ENCODE measurements at regions not wholly inside any gene's neighbourhood (a gene's known extent, or its start where the extent isn't known, plus 50 kb on each side); places are given as distances from the start of the nearest gene placed in this dataset.

GRCh38 chr1:58143972-58144697 lies 402.4 kb downstream of the OMA1 start:
- ChIA-PET CTCF (no interaction called here), POLR2A (no interaction called here), RAD21 (ENCODE audit: low non-redundant PET in 1 of 2, low total read pairs in 2 of 2, uncharacterized antibody in 2 of 2, unreplicated experiment in 2 of 2) (no interaction called here)
- Histone ChIP-seq H3K4me1 (ENCODE audit: control insufficient read depth in 1 of 2, insufficient read depth in 2 of 2, low read length in 2 of 2) (no peaks in the 10 kb centered on the region), H4K20me1 (ENCODE audit: insufficient read depth) (no peaks in the 10 kb centered on the region), H3K79me2 (ENCODE audit: insufficient read depth, low read length) (no peaks in the 10 kb centered on the region), H3K36me3 (ENCODE audit: control insufficient read depth in 1 of 2, insufficient read depth in 2 of 2, low read length in 2 of 2) (no peaks in the 10 kb centered on the region), H3K4me2 (ENCODE audit: low read length) (no peak overlapping the region), H3K27me3 (ENCODE audit: insufficient read depth, low read length) (peaks cover 14% of the 10 kb centered on the region; the same call in 1 of the 2 replicates), H3K9ac (ENCODE audit: low read length) (no peak overlapping the region), H3K4me3 (replicated peaks in 1 of 2; ENCODE audit: low read depth in 1 of 2, low read length in 2 of 2) (no peak overlapping the region), H3K9me2 (ENCODE audit: insufficient read depth) (no peaks in the 10 kb centered on the region), H3K9me3 (ENCODE audit: control insufficient read depth in 1 of 2, insufficient read depth in 1 of 2, low read depth in 1 of 2, low read length in 2 of 2) (no peaks in the 10 kb centered on the region), H2AFZ (ENCODE audit: low read depth, low read length, poor library complexity, severe bottlenecking) (no peak overlapping the region), H3K27ac (ENCODE audit: low read depth, low read length) (no peak overlapping the region)
- TF ChIP-seq REST (IDR thresholded peaks at IDR 0.05; ENCODE audit: low read depth) (no peak), TCF7L2 (IDR thresholded peaks at IDR 0.05; ENCODE audit: borderline replicate concordance, extremely low read depth, insufficient read depth, insufficient read length) (no peak), FOSL1 (IDR thresholded peaks at IDR 0.05; ENCODE audit: low read depth) (no peak), ZNF274 (IDR thresholded peaks at IDR 0.05; ENCODE audit: low read depth, low read length) (no peak), ELF1 (IDR thresholded peaks at IDR 0.05; ENCODE audit: borderline replicate concordance, low read depth) (no peak), EZH2 (IDR thresholded peaks at IDR 0.05) (no peak), EZH2phosphoT487 (IDR thresholded peaks at IDR 0.05; ENCODE audit: borderline replicate concordance) (no peak), YY1 (IDR thresholded peaks at IDR 0.05; ENCODE audit: extremely low read depth, insufficient replicate concordance, low read depth, low read length) (no peak), CEBPB (IDR thresholded peaks at IDR 0.05; ENCODE audit: low read depth) (no peak), CTCF (IDR thresholded peaks at IDR 0.05 in 2 of 3, conservative IDR thresholded peaks at IDR 0.05 in 1 of 3; ENCODE audit: borderline replicate concordance in 1 of 3, insufficient read depth in 1 of 3, low read depth in 2 of 3, low read length in 2 of 3) (no peak), POLR2A (IDR thresholded peaks at IDR 0.05; ENCODE audit: borderline replicate concordance, extremely low read depth, insufficient read depth, insufficient read length) (no peak), POLR2AphosphoS5 (IDR thresholded peaks at IDR 0.05; ENCODE audit: low read depth, low read length) (no peak), JUND (IDR thresholded peaks at IDR 0.05) (no peak), EGR1 (IDR thresholded peaks at IDR 0.05; ENCODE audit: low read depth) (no peak), ATF3 (IDR thresholded peaks at IDR 0.05) (no peak), MAX (IDR thresholded peaks at IDR 0.05) (no peak), ZBTB33 (IDR thresholded peaks at IDR 0.05; ENCODE audit: extremely low read depth, insufficient replicate concordance, low read length) (no peak)
- intact Hi-C loops (cut with micrococcal nuclease): loop anchor here (1.0 kb wide), 1 partner anchor 41 kb away; no protein-coding TSS in a partner anchor
- no peak for DNase-seq (ENCODE audit: low read depth, low spot score)
- ATAC-seq: no peak
- no TSS peak for BruUV-seq (replicated peaks)
